OCI-LY7 (cell line): ENCODE measurements at regions not wholly inside any gene's neighbourhood (a gene's known extent, or its start where the extent isn't known, plus 50 kb on each side); places are given as distances from the start of the nearest gene placed in this dataset.

Source experiments
- CTCF ChIP-seq: fragments of 200-600 bp; sonication (generic); conservative IDR thresholded peaks from 2 replicates; pipeline ENCODE4 v1.5.1; 2014; ENCODE audit warnings: mild to moderate bottlenecking, antibody characterized with exemption, low read length, moderate library complexity, mixed read lengths
- EZH2phosphoT487 ChIP-seq: fragments of 200-600 bp; sonication (generic); IDR thresholded peaks from 2 replicates; pipeline ENCODE4 v1.6.1; 2018; ENCODE audit warnings: low read depth, borderline replicate concordance, mild to moderate bottlenecking, mixed run types, antibody characterized with exemption, low read length, moderate library complexity, mixed read lengths

- TF ChIP-seq CTCF (no peak), EZH2phosphoT487 (no peak)
Observed at GRCh38 chr3:59429198-59429597, 379.4 kb upstream of the CFAP20DC start.
